Chondrocyte (in vitro differentiated cells): ENCODE measurements at regions not wholly inside any gene's neighbourhood (a gene's known extent, or its start where the extent isn't known, plus 50 kb on each side); places are given as distances from the start of the nearest gene placed in this dataset.

ENCODE experiments used
- DNase-seq: peaks from one replicate; pipeline ENCODE4 v3.0.0; 2021; ENCODE audit warnings: mixed read lengths, low spot score
- H3K27ac Mint-ChIP-seq: one replicate; pipeline ENCODE4 v1.8.0; 2021; ENCODE audit warnings: mild to moderate bottlenecking, moderate library complexity, mixed read lengths; ENCODE audit not compliant: unreplicated experiment
- H3K27me3 Mint-ChIP-seq: 2 replicates; pipeline ENCODE4 v1.8.0; 2021; ENCODE audit warnings: low read depth, mixed read lengths
- H3K36me3 Mint-ChIP-seq: 2 replicates; pipeline ENCODE4 v1.8.0; 2021; ENCODE audit warnings: low read depth, mixed read lengths
- H3K4me1 Mint-ChIP-seq: 2 replicates; pipeline ENCODE4 v1.8.0; 2021; ENCODE audit warnings: low read depth, mild to moderate bottlenecking, mixed read lengths
- H3K4me3 Mint-ChIP-seq: one replicate; pipeline ENCODE4 v1.8.0; 2021; ENCODE audit warnings: mild to moderate bottlenecking, moderate library complexity, mixed read lengths; ENCODE audit not compliant: unreplicated experiment
- H3K9me3 Mint-ChIP-seq: 2 replicates; pipeline ENCODE4 v1.8.0; 2021; ENCODE audit warnings: low read depth, mixed read lengths
- CTCF ChIP-seq: fragments of 200-600 bp; sonication (generic); IDR thresholded peaks from 2 replicates; pipeline ENCODE4 v1.5.0; 2021; ENCODE audit warnings: antibody characterized with exemption, mild to moderate bottlenecking, moderate library complexity

DNA sequence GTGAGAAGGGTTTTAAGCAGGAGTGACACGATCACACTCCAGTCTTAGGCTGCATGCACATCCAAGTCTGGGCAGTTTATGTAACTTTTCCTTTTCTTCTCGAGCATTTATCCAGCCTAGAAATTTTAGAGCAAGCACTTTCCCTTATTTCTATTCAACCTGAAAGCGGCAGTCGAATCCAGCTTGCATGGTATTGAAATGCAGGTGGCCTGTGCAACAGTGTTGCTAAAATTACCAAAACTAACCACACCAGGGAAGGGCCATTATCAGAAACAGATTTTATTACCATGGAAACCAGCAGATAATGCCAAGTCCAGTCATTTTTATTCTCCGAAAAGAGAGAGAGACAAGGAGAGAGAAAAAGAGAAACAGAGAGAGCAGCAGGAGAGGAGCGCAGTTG is 179.9 kb upstream of the ZC3H12A start:
- H3K36me3 Mint-ChIP-seq, result no peaks in the 10 kb centered on the region
- H3K4me1 Mint-ChIP-seq, result no peaks in the 10 kb centered on the region
- TF ChIP-seq CTCF, result no peak
- H3K27ac Mint-ChIP-seq, result no peak overlapping the region
- no peak for DNase-seq
- H3K27me3 Mint-ChIP-seq, result peaks cover 23% of the 10 kb centered on the region
- no peak overlapping the region for H3K4me3 Mint-ChIP-seq
- H3K9me3 Mint-ChIP-seq, result no peaks in the 10 kb centered on the region

DNA sequence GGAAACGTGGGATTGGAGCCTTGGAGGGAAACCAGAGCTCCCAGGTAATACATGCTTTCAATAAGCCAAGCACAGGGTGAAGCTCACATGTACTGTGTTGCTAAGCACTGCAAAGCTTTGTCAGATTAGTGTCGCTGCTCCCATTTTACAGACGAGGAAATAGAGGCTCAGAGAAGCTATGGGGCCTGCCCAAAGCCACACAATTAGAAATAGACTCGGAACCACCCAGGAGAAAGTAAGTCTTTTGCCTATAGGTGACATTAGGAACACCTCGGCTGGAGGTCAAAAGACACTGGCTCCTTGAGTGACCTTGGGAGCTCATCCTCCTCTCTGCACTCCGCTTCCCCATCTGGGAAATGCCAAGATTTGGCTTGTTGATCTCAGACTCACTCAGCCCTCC is 175.6 kb upstream of the ZC3H12A start:
- no peaks in the 10 kb centered on the region for H3K36me3 Mint-ChIP-seq
- H3K27ac Mint-ChIP-seq, result no peak overlapping the region
- DNase-seq, result no peak
- H3K9me3 Mint-ChIP-seq, result no peaks in the 10 kb centered on the region
- peaks cover 24% of the 10 kb centered on the region for H3K27me3 Mint-ChIP-seq
- no peak for TF ChIP-seq CTCF
- no peaks in the 10 kb centered on the region for H3K4me1 Mint-ChIP-seq
- no peak overlapping the region for H3K4me3 Mint-ChIP-seq

GRCh38 chr1:37299216-37299615 is 175.2 kb upstream of the ZC3H12A start:
- Mint-ChIP-seq H3K27me3 (peaks cover 21% of the 10 kb centered on the region), H3K4me1 (no peaks in the 10 kb centered on the region), H3K27ac (no peak overlapping the region), H3K36me3 (no peaks in the 10 kb centered on the region), H3K4me3 (no peak overlapping the region), H3K9me3 (no peaks in the 10 kb centered on the region)
- no peak for TF ChIP-seq CTCF
- DNase-seq, result no peak

DNA sequence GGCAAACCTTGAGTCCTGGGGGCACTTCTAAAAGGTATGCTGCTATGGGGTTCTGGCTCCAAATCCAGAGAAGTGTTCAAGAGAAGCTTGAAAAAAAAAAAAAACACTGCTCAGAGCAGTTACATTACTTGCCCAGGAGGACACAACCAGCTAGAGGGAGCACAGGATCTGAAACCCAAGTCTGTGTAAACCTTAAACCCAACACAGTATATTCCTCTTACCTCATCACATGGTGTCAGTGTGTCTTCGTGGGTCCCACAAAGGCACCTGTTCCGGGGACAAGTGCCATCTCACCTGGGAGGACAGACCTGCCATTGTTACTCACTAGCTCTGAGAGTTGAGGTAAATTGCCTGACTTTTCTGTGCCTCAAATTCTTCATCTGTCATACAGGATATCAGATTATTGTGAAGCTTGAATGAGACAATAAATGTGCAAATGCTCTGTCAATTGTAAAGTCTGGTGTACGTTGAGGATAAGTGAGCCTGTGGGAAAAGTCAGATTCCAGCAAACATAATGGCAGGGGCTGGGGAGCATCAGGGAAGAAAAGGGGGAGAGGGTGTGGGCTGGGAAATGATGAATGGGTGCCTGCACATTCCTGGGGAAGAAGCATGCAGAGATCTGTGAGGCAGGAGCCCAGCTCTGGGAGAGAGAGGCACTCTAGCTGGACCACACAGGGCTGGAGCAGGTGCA is 170.4 kb upstream of the ZC3H12A start:
- Mint-ChIP-seq H3K27ac (no peak overlapping the region), H3K4me1 (no peaks in the 10 kb centered on the region), H3K27me3 (peaks cover 9% of the 10 kb centered on the region), H3K9me3 (no peaks in the 10 kb centered on the region), H3K4me3 (no peak overlapping the region), H3K36me3 (no peaks in the 10 kb centered on the region)
- DNase-seq, result no peak
- no peak for TF ChIP-seq CTCF

- no peak overlapping the region for H3K27ac Mint-ChIP-seq
- H3K27me3 Mint-ChIP-seq, result peaks cover 8% of the 10 kb centered on the region
- H3K4me3 Mint-ChIP-seq, result no peak overlapping the region
- no peak for TF ChIP-seq CTCF
- no peaks in the 10 kb centered on the region for H3K4me1 Mint-ChIP-seq
- H3K36me3 Mint-ChIP-seq, result no peaks in the 10 kb centered on the region
- no peaks in the 10 kb centered on the region for H3K9me3 Mint-ChIP-seq
- no peak for DNase-seq
Measured at GRCh38 chr1:37305108-37305507, 169.3 kb upstream of the ZC3H12A start.
